Cardiac muscle cell (in vitro differentiated cells and primary cell): ENCODE measurements at regions not wholly inside any gene's neighbourhood (a gene's known extent, or its start where the extent isn't known, plus 50 kb on each side); places are given as distances from the start of the nearest gene placed in this dataset.

ENCODE experiments used
- DNase-seq, 2 donors: peaks; one replicate each; pipeline versions ENCODE4 v3.0.0 to v3.0.0-alpha.2; 2010 to 2017; ENCODE audit warnings: low read depth in 1 of 2, low spot score in 1 of 2
- H3K27ac ChIP-seq: fragments of 200-600 bp; sonication (generic); 2 replicates; pipeline ENCODE4 v1.5.1; 2016
- H3K27me3 ChIP-seq: fragments of 200-600 bp; sonication (generic); 2 replicates; pipeline ENCODE4 v1.6.0; 2016; ENCODE audit warnings: control low read depth
- H3K36me3 ChIP-seq: fragments of 200-600 bp; sonication (generic); 2 replicates; pipeline ENCODE4 v1.5.1; 2016; ENCODE audit warnings: control low read depth
- H3K4me1 ChIP-seq: fragments of 200-600 bp; sonication (generic); 2 replicates; pipeline ENCODE4 v1.8.1; 2017; ENCODE audit warnings: low read depth, mild to moderate bottlenecking, mixed run types
- H3K4me3 ChIP-seq: fragments of 200-600 bp; sonication (generic); 2 replicates; pipeline ENCODE4 v1.5.1; 2016; ENCODE audit warnings: mild to moderate bottlenecking
- H3K9me3 ChIP-seq: fragments of 200-600 bp; sonication (generic); 2 replicates; pipeline ENCODE4 v1.5.1; 2017; ENCODE audit warnings: low read depth, mild to moderate bottlenecking, control low read depth
- TF ChIP-seq, protein P1 (sequence below): IDR thresholded peaks from 2 replicates; pipeline ENCODE4 v1.5.1; 2012; ENCODE audit warnings: low read depth, mild to moderate bottlenecking, low read length

- DNase-seq, result peak in 1 of 2 donors; percentile 3
- no peaks in the 10 kb centered on the region for H3K36me3 ChIP-seq
- no peaks in the 10 kb centered on the region for H3K4me1 ChIP-seq
- TF ChIP-seq, protein P1, sequence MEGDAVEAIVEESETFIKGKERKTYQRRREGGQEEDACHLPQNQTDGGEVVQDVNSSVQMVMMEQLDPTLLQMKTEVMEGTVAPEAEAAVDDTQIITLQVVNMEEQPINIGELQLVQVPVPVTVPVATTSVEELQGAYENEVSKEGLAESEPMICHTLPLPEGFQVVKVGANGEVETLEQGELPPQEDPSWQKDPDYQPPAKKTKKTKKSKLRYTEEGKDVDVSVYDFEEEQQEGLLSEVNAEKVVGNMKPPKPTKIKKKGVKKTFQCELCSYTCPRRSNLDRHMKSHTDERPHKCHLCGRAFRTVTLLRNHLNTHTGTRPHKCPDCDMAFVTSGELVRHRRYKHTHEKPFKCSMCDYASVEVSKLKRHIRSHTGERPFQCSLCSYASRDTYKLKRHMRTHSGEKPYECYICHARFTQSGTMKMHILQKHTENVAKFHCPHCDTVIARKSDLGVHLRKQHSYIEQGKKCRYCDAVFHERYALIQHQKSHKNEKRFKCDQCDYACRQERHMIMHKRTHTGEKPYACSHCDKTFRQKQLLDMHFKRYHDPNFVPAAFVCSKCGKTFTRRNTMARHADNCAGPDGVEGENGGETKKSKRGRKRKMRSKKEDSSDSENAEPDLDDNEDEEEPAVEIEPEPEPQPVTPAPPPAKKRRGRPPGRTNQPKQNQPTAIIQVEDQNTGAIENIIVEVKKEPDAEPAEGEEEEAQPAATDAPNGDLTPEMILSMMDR, result no peak
- no peaks in the 10 kb centered on the region for H3K9me3 ChIP-seq
- no peak overlapping the region for H3K4me3 ChIP-seq
- no peak overlapping the region for H3K27ac ChIP-seq
- H3K27me3 ChIP-seq, result no peaks in the 10 kb centered on the region
Measured at GRCh38 chr7:94856643-94857042, 50.8 kb upstream of the PPP1R9A start.
